Right lobe of liver (tissue), 4 donors: ENCODE measurements at regions not wholly inside any gene's neighbourhood (a gene's known extent, or its start where the extent isn't known, plus 50 kb on each side); places are given as distances from the start of the nearest gene placed in this dataset.

Experiments used
- POLR2A ChIP-seq: fragments of 450-650 bp; IDR thresholded peaks from one replicate; pipeline ENCODE4 v1.6.1; 2017; ENCODE audit warnings: antibody characterized with exemption, mild to moderate bottlenecking
- TF ChIP-seq, protein P1 (sequence below), 4 donors: fragments of 200-600 bp in 3 of 4; fragments of 450-650 bp in 1 of 4; IDR thresholded peaks; one replicate each; pipeline versions ENCODE4 v1.5.1 to v1.8.0; 2016 to 2022; ENCODE audit warnings: antibody characterized with exemption in 4 of 4, mild to moderate bottlenecking in 2 of 4
- donor health status: DM: no; HTN: no; CAD: no.
- donor health status: DM: no; HTN: no; CAD: no.
- donor health status: DM: no; HTN: yes; CAD: no.

DNA sequence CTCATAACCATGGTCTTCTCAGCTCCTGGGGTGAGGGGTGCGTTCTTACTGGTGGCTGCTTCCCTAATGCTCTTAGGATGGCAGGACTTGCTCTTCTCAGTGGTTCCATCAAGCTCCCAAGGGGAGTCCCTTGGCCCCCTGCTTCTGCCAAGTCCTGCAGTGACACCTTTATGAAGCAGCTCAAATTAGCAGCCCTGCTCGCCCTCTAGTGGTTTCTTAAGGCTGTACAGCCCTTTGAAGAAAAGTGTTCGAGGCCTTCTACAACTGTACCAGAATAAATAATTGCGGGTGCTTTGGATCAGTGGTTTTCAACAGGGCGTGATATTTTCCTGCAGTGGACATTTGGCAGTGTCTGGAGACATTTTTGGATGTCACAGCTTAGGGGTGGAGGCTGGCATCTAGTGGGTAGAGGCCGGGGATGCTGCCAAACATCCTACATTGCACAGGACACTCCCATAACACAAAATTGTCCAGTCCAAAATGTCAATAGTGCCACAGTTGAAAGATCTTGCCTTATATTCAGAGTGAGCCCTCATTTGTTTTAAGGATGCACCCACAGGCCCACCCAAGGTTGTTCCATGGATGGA lies 204.7 kb upstream of the S100G start:
- TF ChIP-seq, protein P1, sequence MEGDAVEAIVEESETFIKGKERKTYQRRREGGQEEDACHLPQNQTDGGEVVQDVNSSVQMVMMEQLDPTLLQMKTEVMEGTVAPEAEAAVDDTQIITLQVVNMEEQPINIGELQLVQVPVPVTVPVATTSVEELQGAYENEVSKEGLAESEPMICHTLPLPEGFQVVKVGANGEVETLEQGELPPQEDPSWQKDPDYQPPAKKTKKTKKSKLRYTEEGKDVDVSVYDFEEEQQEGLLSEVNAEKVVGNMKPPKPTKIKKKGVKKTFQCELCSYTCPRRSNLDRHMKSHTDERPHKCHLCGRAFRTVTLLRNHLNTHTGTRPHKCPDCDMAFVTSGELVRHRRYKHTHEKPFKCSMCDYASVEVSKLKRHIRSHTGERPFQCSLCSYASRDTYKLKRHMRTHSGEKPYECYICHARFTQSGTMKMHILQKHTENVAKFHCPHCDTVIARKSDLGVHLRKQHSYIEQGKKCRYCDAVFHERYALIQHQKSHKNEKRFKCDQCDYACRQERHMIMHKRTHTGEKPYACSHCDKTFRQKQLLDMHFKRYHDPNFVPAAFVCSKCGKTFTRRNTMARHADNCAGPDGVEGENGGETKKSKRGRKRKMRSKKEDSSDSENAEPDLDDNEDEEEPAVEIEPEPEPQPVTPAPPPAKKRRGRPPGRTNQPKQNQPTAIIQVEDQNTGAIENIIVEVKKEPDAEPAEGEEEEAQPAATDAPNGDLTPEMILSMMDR (IDR thresholded peaks at IDR 0.05) = peak; percentile 50 to 78 (median 72)
- no peak for TF ChIP-seq POLR2A
